ENCODE measurements at regions not wholly inside any gene's neighbourhood (a gene's known extent, or its start where the extent isn't known, plus 50 kb on each side); places are given as distances from the start of the nearest gene placed in this dataset.

- Histone ChIP-seq H3K4me1 (ENCODE audit: low read depth) (peaks cover 5% of the 10 kb centered on the region), H3K9me3 (no peaks in the 10 kb centered on the region), H3K36me3 (ENCODE audit: low read depth) (no peaks in the 10 kb centered on the region), H3K4me3 (no peak overlapping the region)
- ATAC-seq, result no peak
- TF ChIP-seq CTCF (IDR thresholded peaks at IDR 0.05), result no peak
- peak in 1 of 3 donors; percentile 23 for DNase-seq
- intact Hi-C loops (cut with DNase I, micrococcal nuclease), result loop anchor here in 1 of 2 donors (10.0 kb wide), 1 partner anchor 103 kb away; no protein-coding TSS in a partner anchor
Measured at GRCh38 chr2:42937171-42937875, 144.9 kb upstream of the HAAO start.

- Histone ChIP-seq H3K4me1 (ENCODE audit: low read depth) (peaks cover 12% of the 10 kb centered on the region), H3K36me3 (ENCODE audit: low read depth) (no peaks in the 10 kb centered on the region), H3K9me3 (no peaks in the 10 kb centered on the region), H3K4me3 (no peak overlapping the region)
- no peak for TF ChIP-seq CTCF (IDR thresholded peaks at IDR 0.05)
- no peak for ATAC-seq
- no peak for DNase-seq
- intact Hi-C loops (cut with DNase I, micrococcal nuclease), result loop anchor here in 1 of 2 donors (10.0 kb wide), 1 partner anchor 101 kb away; no protein-coding TSS in a partner anchor
Measured at GRCh38 chr2:42935692-42936671, 143.6 kb upstream of the HAAO start.

- Histone ChIP-seq H3K4me1 (ENCODE audit: low read depth) (peaks cover 22% of the 10 kb centered on the region), H3K36me3 (ENCODE audit: low read depth) (no peaks in the 10 kb centered on the region), H3K4me3 (no peak overlapping the region), H3K9me3 (no peaks in the 10 kb centered on the region)
- no peak for ATAC-seq
- peak in 1 of 3 donors; percentile 22 for DNase-seq
- intact Hi-C loops (cut with DNase I, micrococcal nuclease), result loop anchor here in 1 of 2 donors (10.0 kb wide), 1 partner anchor 100 kb away; no protein-coding TSS in a partner anchor
- TF ChIP-seq CTCF (IDR thresholded peaks at IDR 0.05), result no peak
Measured at GRCh38 chr2:42934580-42935186, 142.3 kb upstream of the HAAO start.

GRCh38 chr2:42933824-42934254, 141.5 kb upstream of the HAAO start:
- intact Hi-C loops (cut with DNase I, micrococcal nuclease), result loop anchor here in 1 of 2 donors (10.0 kb wide), 1 partner anchor 99 kb away; no protein-coding TSS in a partner anchor
- DNase-seq, result peak in 1 of 3 donors; percentile 24
- Histone ChIP-seq H3K36me3 (ENCODE audit: low read depth) (no peaks in the 10 kb centered on the region), H3K4me3 (no peak overlapping the region), H3K9me3 (no peaks in the 10 kb centered on the region), H3K4me1 (ENCODE audit: low read depth) (peaks cover 26% of the 10 kb centered on the region)
- ATAC-seq, result no peak
- no peak for TF ChIP-seq CTCF (IDR thresholded peaks at IDR 0.05)
